ENCODE measurements at regions not wholly inside any gene's neighbourhood (a gene's known extent, or its start where the extent isn't known, plus 50 kb on each side); places are given as distances from the start of the nearest gene placed in this dataset.

GRCh38 chr20:51276296-51276695 lies 253.4 kb upstream of the KCNG1 start:
- TF ChIP-seq CTCF (IDR thresholded peaks at IDR 0.05; ENCODE audit: low read length) (no peak), EZH2phosphoT487 (IDR thresholded peaks at IDR 0.05; ENCODE audit: low read length) (no peak), EZH2 (optimal IDR thresholded peaks at IDR 0.05; ENCODE audit: low read depth, low read length) (no peak)
